HG02678 (cell line): ENCODE measurements at regions not wholly inside any gene's neighbourhood (a gene's known extent, or its start where the extent isn't known, plus 50 kb on each side); places are given as distances from the start of the nearest gene placed in this dataset.
A peak's percentile ranks its signal among the peaks of the same experiment; 100 is the strongest.

Experiments
- ATAC-seq: cut with Tn5 transposase; IDR thresholded peaks from one replicate; pipeline ENCODE4 v1.9.1; 2021; ENCODE audit warnings: mild to moderate bottlenecking, moderate library complexity; ENCODE audit not compliant: unreplicated experiment

DNA sequence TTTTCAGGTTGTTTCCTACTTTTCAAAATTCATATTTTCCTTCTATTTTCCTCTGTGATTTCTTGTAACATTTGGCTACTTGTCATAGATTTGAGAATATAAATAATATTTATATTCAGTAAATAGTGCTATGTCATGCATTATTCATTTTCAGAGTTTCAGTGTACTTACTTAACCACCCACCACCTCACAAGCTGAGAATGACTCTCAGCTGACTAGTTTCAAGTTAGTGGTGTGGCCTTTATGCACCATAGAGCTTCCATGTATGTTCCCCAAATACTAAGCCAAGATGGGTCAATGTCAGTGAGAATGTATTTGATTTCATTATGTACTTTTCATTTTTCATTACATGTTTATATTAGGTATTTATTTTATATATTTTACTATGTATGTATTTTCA is 56.9 kb upstream of the RGS1 start:
- peak; percentile 43 for ATAC-seq

DNA sequence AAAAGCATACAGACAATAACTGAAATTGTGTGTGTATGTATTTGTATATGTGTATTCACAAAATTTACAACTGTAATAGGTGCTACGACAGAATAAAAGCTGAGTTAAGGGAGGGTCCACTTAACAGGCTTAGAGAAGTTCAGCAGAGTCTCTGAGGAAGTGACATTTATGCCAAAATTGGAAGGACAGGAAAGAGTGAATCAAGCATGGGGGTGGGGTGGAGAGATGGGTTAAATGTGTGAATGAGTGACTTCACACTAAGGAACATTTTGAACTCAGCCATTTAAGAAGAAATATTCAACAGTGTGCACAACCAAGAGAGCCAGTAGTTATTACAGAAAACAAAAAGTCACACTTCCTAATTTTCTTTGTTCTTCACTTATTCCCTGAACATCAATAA is 53.8 kb upstream of the RGS1 start:
- ATAC-seq = no peak

DNA sequence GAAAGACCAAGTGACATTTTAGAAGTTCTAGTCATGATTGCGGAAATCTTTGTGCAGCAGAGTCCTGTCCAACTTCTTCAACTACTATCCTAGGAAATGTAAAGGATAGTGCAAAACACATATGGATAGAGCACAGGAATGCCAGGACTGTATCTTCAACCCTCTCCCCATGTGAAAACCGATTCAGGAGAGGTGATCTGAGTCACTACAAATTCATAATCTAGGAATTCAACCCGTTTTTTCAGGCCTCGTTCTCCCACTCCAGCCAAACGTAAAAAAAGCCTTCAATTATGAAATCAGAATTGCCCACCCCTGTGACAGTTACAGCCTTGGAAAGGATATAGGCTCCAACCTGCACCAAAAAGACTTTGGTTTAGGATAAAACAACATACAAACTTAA is 52.9 kb upstream of the RGS1 start:
- ATAC-seq = no peak

DNA sequence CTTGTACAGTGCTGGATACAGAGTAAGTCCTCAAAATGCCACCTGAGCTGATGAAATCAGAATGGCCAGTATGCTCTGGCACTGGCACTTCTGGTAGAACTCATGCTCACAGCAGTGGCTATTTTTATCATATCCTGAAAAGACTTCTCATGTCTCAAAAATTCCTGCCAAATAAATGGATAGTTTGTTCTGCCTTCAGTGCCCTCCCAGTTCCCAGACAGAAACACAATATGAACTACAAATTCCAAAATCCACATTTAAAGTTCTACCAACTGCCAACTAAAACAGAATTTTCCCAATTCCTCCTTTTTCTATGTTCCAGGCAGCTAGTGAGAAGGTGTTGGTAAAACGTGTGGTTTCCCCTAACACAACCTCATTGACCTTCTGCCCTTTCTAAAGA is 51.4 kb upstream of the RGS1 start:
- no peak for ATAC-seq
